ENCODE measurements at regions not wholly inside any gene's neighbourhood (a gene's known extent, or its start where the extent isn't known, plus 50 kb on each side); places are given as distances from the start of the nearest gene placed in this dataset.

GRCh38 chr3:17848102-17848501 is 105.7 kb upstream of the TBC1D5 start:
- WGBS, 3 donors, result 51 to 64% (median 59%) methylated on average over 3 of the region's 3 CpGs
- no peak for DNase-seq
- intact Hi-C loops (cut with DNase I), result loop anchor here in 1 of 2 donors (10.0 kb wide), 2 partner anchors 203 to 583 kb away; no protein-coding TSS in a partner anchor

GRCh38 chr3:17847156-17847555 is 104.7 kb upstream of the TBC1D5 start:
- no peak for TF ChIP-seq CTCF (IDR thresholded peaks at IDR 0.05)
- 88 to 91% (median 89%) methylated on average over 5 of the region's 5 CpGs for WGBS, 3 donors
- H3K9me3 ChIP-seq, result no peaks in the 10 kb centered on the region
- H3K36me3 ChIP-seq (ENCODE audit: insufficient read depth in 1 of 2, low read depth in 1 of 2), result no peaks in the 10 kb centered on the region
- intact Hi-C loops (cut with DNase I), result loop anchor here in 1 of 2 donors (10.0 kb wide), 2 partner anchors 202 to 582 kb away; no protein-coding TSS in a partner anchor
- H3K27ac ChIP-seq, result no peak overlapping the region
- no peaks in the 10 kb centered on the region for H3K4me1 ChIP-seq
- H3K27me3 ChIP-seq (ENCODE audit: insufficient read depth in 3 of 3, low read length in 2 of 3), result no peaks in the 10 kb centered on the region
- DNase-seq (no peak), ATAC-seq (no peak)
- no peak overlapping the region for H3K4me3 ChIP-seq

More at GRCh38 chr3:17848102-17848501, 105.7 kb upstream of the TBC1D5 start:
- no peak for TF ChIP-seq CTCF (IDR thresholded peaks at IDR 0.05)
- Histone ChIP-seq H3K27ac (no peak overlapping the region), H3K9me3 (no peaks in the 10 kb centered on the region), H3K36me3 (ENCODE audit: insufficient read depth in 1 of 2, low read depth in 1 of 2) (no peaks in the 10 kb centered on the region), H3K4me3 (no peak overlapping the region), H3K27me3 (ENCODE audit: insufficient read depth in 3 of 3, low read length in 2 of 3) (no peaks in the 10 kb centered on the region), H3K4me1 (no peaks in the 10 kb centered on the region)
- no peak for ATAC-seq

- Histone ChIP-seq H3K27ac (no peak overlapping the region), H3K4me3 (no peak overlapping the region), H3K9me3 (no peaks in the 10 kb centered on the region), H3K4me1 (no peaks in the 10 kb centered on the region), H3K27me3 (ENCODE audit: insufficient read depth in 3 of 3, low read length in 2 of 3) (no peaks in the 10 kb centered on the region), H3K36me3 (ENCODE audit: insufficient read depth in 1 of 2, low read depth in 1 of 2) (no peaks in the 10 kb centered on the region)
- intact Hi-C loops (cut with DNase I), result loop anchor here in 1 of 2 donors (10.0 kb wide), 2 partner anchors 202 to 582 kb away; no protein-coding TSS in a partner anchor
- 53 to 60% (median 54%) methylated on average over 4 of the region's 4 CpGs for WGBS, 3 donors
- ATAC-seq (no peak), DNase-seq (no peak)
- no peak for TF ChIP-seq CTCF (IDR thresholded peaks at IDR 0.05)
Observed at GRCh38 chr3:17846466-17846865, 104.0 kb upstream of the TBC1D5 start.

GRCh38 chr3:17845026-17845812 is 102.8 kb upstream of the TBC1D5 start:
- no peak overlapping the region for H3K4me3 ChIP-seq
- intact Hi-C loops (cut with DNase I), result loop anchor here in 1 of 2 donors (10.0 kb wide), 2 partner anchors 200 to 580 kb away; no protein-coding TSS in a partner anchor
- H3K27ac ChIP-seq, result no peak overlapping the region
- DNase-seq (no peak), ATAC-seq (no peak)
- H3K9me3 ChIP-seq, result no peaks in the 10 kb centered on the region
- H3K27me3 ChIP-seq (ENCODE audit: insufficient read depth in 3 of 3, low read length in 2 of 3), result no peaks in the 10 kb centered on the region
- TF ChIP-seq CTCF (IDR thresholded peaks at IDR 0.05), result no peak
- H3K36me3 ChIP-seq (ENCODE audit: insufficient read depth in 1 of 2, low read depth in 1 of 2), result no peaks in the 10 kb centered on the region
- WGBS, 3 donors, result 40 to 57% (median 42%) methylated on average over 5 of the region's 5 CpGs
- H3K4me1 ChIP-seq, result no peaks in the 10 kb centered on the region
